K562 (cell line): ENCODE measurements at regions not wholly inside any gene's neighbourhood (a gene's known extent, or its start where the extent isn't known, plus 50 kb on each side); places are given as distances from the start of the nearest gene placed in this dataset.

ENCODE experiments used
- ATAC-seq: fragments of 200-7000 bp; cut with Tn5 transposase; 3 replicates; pipeline ENCODE4 v1.9.1; 2020; ENCODE audit warnings: moderate library complexity
- BruUV-seq: library from RNA; stranded (reverse); fragments of 400-500 nt; replicated peaks from 2 replicates; lab custom pipeline; 2021; lab: Mats Ljungman, UMichigan
- CTCF ChIA-PET: fragments of 300-600 bp; formaldehyde crosslinking; extraction: SDS; loops from one replicate; lab custom pipeline; 2021; ENCODE audit warnings: low intra/inter-chr PET ratio; lab: Yijun Ruan, JAX
- POLR2A ChIA-PET: fragments of 300-600, 350-650 bp; sonication (Branson Sonifier 250); formaldehyde crosslinking; extraction: SDS; loops from one replicate; lab custom pipeline; 2021; ENCODE audit warnings: antibody characterized with exemption, inconsistent platforms; lab: Yijun Ruan, JAX
- DNase-seq, 4 experiments: peaks; one replicate each; pipeline versions ENCODE4 v3.0.0 to v3.0.0-alpha.2; 2011 to 2018; ENCODE audit warnings: low spot score in 3 of 4, mixed read lengths in 3 of 4; ENCODE audit errors: extremely low read depth in 1 of 4
- FAIRE-seq: peaks from 2 replicates; lab custom pipeline; 2011; peaks lifted over from hg19 to GRCh38; lab: Jason Lieb, UNC
- H2AFZ ChIP-seq: 2 replicates; pipeline ENCODE4 v1.6.0; 2011; ENCODE audit warnings: low read depth, low read length, control low read depth, inconsistent platforms
- H3K27ac ChIP-seq: fragments of 200-600 bp; 3 replicates; pipeline ENCODE4 v1.8.0; 2011; ENCODE audit warnings: low read depth, mild to moderate bottlenecking, control low read depth, inconsistent platforms, low read length, moderate library complexity, mixed read lengths; ENCODE audit errors: extremely low read depth
- H3K27me3 ChIP-seq, 2 experiments: fragments of 300-600 bp in 1 of 2; 2 replicates in 1 of 2; 3 replicates in 1 of 2; pipeline versions ENCODE4 v1.6.0 to v1.8.0; 2011; ENCODE audit warnings: inconsistent platforms in 2 of 2, low read length in 2 of 2, mild to moderate bottlenecking in 1 of 2, mixed read lengths in 1 of 2, moderate library complexity in 1 of 2; ENCODE audit not compliant: control insufficient read depth in 2 of 2, insufficient read depth in 2 of 2
- H3K36me3 ChIP-seq: fragments of 300-600 bp; 3 replicates; pipeline ENCODE4 v1.8.0; 2011; ENCODE audit warnings: mild to moderate bottlenecking, low read length, inconsistent platforms; ENCODE audit not compliant: control insufficient read depth, insufficient read depth
- H3K4me1 ChIP-seq, 2 experiments: fragments of 200-600 bp in 1 of 2; replicated peaks in 1 of 2; 2 replicates in 1 of 2; 3 replicates in 1 of 2; pipeline versions ENCODE4 v1.5.1 to v1.8.0; 2011; ENCODE audit warnings: inconsistent platforms in 2 of 2, low read length in 2 of 2, mild to moderate bottlenecking in 1 of 2, mixed read lengths in 1 of 2, moderate library complexity in 1 of 2; ENCODE audit not compliant: control insufficient read depth in 2 of 2, insufficient read depth in 2 of 2
- H3K4me2 ChIP-seq: 2 replicates; pipeline ENCODE4 v1.6.1; 2011; ENCODE audit warnings: low read length, control low read depth, inconsistent platforms, mixed read lengths; ENCODE audit not compliant: insufficient read depth
- H3K4me3 ChIP-seq: fragments of 200-600 bp; sonication (generic), shearing (Covaris generic); 2 replicates; pipeline ENCODE4 v1.5.1; 2016; ENCODE audit warnings: control low read depth, inconsistent platforms
- H3K79me2 ChIP-seq: fragments of 200-600 bp; 3 replicates; pipeline ENCODE4 v1.8.0; 2011; ENCODE audit warnings: low read length, inconsistent platforms; ENCODE audit not compliant: control insufficient read depth, insufficient read depth
- H3K9ac ChIP-seq, 2 experiments: 2 replicates each; pipeline versions ENCODE4 v1.6.0 to v1.6.1; 2011; ENCODE audit warnings: low read depth in 2 of 2, low read length in 2 of 2, control low read depth in 1 of 2, inconsistent platforms in 1 of 2, mild to moderate bottlenecking in 1 of 2, mixed read lengths in 1 of 2; ENCODE audit not compliant: insufficient read depth in 1 of 2
- H3K9me1 ChIP-seq: one replicate; pipeline ENCODE4 v1.6.0; 2011; ENCODE audit warnings: inconsistent platforms, mild to moderate bottlenecking, low read length, moderate library complexity; ENCODE audit not compliant: control insufficient read depth, insufficient read depth
- H3K9me3 ChIP-seq: replicated peaks from 2 replicates; pipeline ENCODE4 v1.5.1; 2011; ENCODE audit warnings: low read depth, low read length, inconsistent platforms; ENCODE audit not compliant: control insufficient read depth, insufficient read depth
- H4K20me1 ChIP-seq: replicated peaks from 2 replicates; pipeline ENCODE4 v1.6.1; 2011; ENCODE audit warnings: low read length, inconsistent platforms, mixed read lengths; ENCODE audit not compliant: control insufficient read depth, insufficient read depth
- ESRRA ChIP-seq: fragments of 450-650 bp; IDR thresholded peaks from 2 replicates; pipeline ENCODE4 v1.6.1; 2014; ENCODE audit warnings: low read depth, mild to moderate bottlenecking, moderate library complexity, borderline replicate concordance
- KLF16 ChIP-seq: IDR thresholded peaks from 2 replicates; pipeline ENCODE4 v1.6.1; 2016; ENCODE audit warnings: antibody characterized with exemption
- NFYB ChIP-seq: IDR thresholded peaks from 2 replicates; pipeline ENCODE4 v1.6.1; 2011; ENCODE audit warnings: mild to moderate bottlenecking, moderate library complexity; ENCODE audit not compliant: insufficient read length; ENCODE audit errors: extremely low read depth
- PCBP2 ChIP-seq: fragments of 200-400 bp; formaldehyde crosslinking; IDR thresholded peaks from 2 replicates; pipeline ENCODE4 v1.6.1; 2018; ENCODE audit warnings: low read length, low read depth, mild to moderate bottlenecking, moderate library complexity; ENCODE audit not compliant: poor library complexity, severe bottlenecking
- PHF20 ChIP-seq: fragments of 450-650 bp; IDR thresholded peaks from 2 replicates; pipeline ENCODE4 v1.6.1; 2018; ENCODE audit not compliant: partially characterized antibody
- PTTG1 ChIP-seq: fragments of 450-650 bp; IDR thresholded peaks from 2 replicates; pipeline ENCODE4 v1.6.1; 2016; ENCODE audit warnings: low read depth, mild to moderate bottlenecking, missing genetic modification characterization, missing compliant biosample characterization
- SAP30 ChIP-seq: fragments of 200-600 bp; sonication (generic); IDR thresholded peaks from 2 replicates; pipeline ENCODE4 v1.6.1; 2012; ENCODE audit warnings: borderline replicate concordance, low read depth, mild to moderate bottlenecking, moderate library complexity, low read length, control low read depth, inconsistent platforms; ENCODE audit not compliant: insufficient read depth, poor library complexity, severe bottlenecking
- TRIM28 ChIP-seq: fragments of 450-650 bp; IDR thresholded peaks from 2 replicates; pipeline ENCODE4 v1.6.1; 2017
- ZNF184 ChIP-seq: sonication (generic); formaldehyde crosslinking; IDR thresholded peaks from 2 replicates; pipeline ENCODE4 v1.5.0; 2020; ENCODE audit warnings: missing genetic modification reagents
- ZNF253 ChIP-seq: fragments of 250-450 bp; sonication (Bioruptor Pico); conservative IDR thresholded peaks from 2 replicates; pipeline ENCODE4 v1.6.1; 2021; ENCODE audit warnings: mild to moderate bottlenecking
- WGBS: fragments of 100-300 bp; shearing (Covaris generic); methylation state at CpG from one replicate; pipeline ENCODE4 v1.1.6; 2016; ENCODE audit warnings: low coverage, mixed read lengths; ENCODE audit not compliant: insufficient coverage; ENCODE audit errors: missing lambda C conversion rate; 5-methylcytosine and 5-hydroxymethylcytosine counted together
- in situ Hi-C: fragments of 300-500 bp; cut with MboI; formaldehyde crosslinking; loops from 4 replicates; pipeline ENCODE4 v1.15.0; 2018; ENCODE audit warnings: inconsistent platforms, mixed read lengths
- intact Hi-C: fragments of 100-400 bp; cut with micrococcal nuclease; formaldehyde crosslinking; loops from 2 replicates; pipeline ENCODE4 v1.14.2; 2022
- TF ChIP-seq, protein P1 (sequence below): sonication (generic); formaldehyde crosslinking; IDR thresholded peaks from 2 replicates; pipeline ENCODE4 v1.8.1; 2023; ENCODE audit warnings: mild to moderate bottlenecking, missing genetic modification reagents
- TF ChIP-seq, protein P2 (sequence below): fragments of 250-450 bp; sonication (Bioruptor Pico); IDR thresholded peaks from 2 replicates; pipeline ENCODE4 v1.8.0; 2021; ENCODE audit warnings: moderate library complexity, mild to moderate bottlenecking, inconsistent platforms
- TF ChIP-seq, protein P3 (sequence below): fragments of 450-650 bp; conservative IDR thresholded peaks from 2 replicates; pipeline ENCODE4 v1.6.1; 2016; ENCODE audit warnings: missing genetic modification characterization, low read depth, mild to moderate bottlenecking, missing compliant biosample characterization, moderate library complexity

DNA sequence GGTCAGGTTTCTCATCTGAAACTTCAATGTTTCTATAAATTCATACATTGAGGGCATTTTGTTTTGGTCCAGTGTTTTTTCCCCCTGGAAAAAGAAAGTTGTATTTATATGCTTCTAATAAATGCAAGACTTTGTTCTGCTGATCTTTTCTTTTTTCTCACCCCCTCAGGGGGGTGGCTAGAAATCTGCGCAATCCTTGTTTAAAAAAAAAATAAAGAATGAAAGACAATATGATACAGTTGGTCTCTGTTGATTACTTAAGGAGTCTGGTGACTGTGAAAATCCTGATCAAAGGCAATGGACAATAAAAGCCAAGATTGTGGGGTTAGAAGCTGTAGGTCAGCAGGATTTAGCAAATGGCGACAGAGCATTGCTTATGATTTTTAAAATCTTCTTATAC lies 180.5 kb downstream of the KIT start:
- Histone ChIP-seq H3K79me2 (no peaks in the 10 kb centered on the region), H4K20me1 (no peaks in the 10 kb centered on the region), H3K4me3 (no peak overlapping the region), H3K9me3 (no peaks in the 10 kb centered on the region), H3K4me2 (no peak overlapping the region), H3K9me1 (no peaks in the 10 kb centered on the region), H2AFZ (no peak overlapping the region), H3K27ac (no peak overlapping the region), H3K4me1 (no peaks in the 10 kb centered on the region), H3K27me3 (no peaks in the 10 kb centered on the region), H3K36me3 (no peaks in the 10 kb centered on the region), H3K9ac (no peak overlapping the region)
- in situ Hi-C loops = no loop called here
- intact Hi-C loops = no loop called here
- WGBS = 6% methylated on average over 2 of the region's 2 CpGs
- ATAC-seq (no peak), FAIRE-seq (no peak), DNase-seq (no peak)
- BruUV-seq = no TSS peak
- POLR2A ChIA-PET = no interaction called here
- CTCF ChIA-PET = no interaction called here
- no peak for TF ChIP-seq PTTG1

GRCh38 chr4:54837576-54838140 lies 179.9 kb downstream of the KIT start:
- Histone ChIP-seq H3K27ac (no peak overlapping the region), H3K27me3 (no peaks in the 10 kb centered on the region), H3K4me3 (no peak overlapping the region), H3K4me1 (no peaks in the 10 kb centered on the region), H3K36me3 (no peaks in the 10 kb centered on the region), H2AFZ (no peak overlapping the region), H3K79me2 (no peaks in the 10 kb centered on the region), H3K9me1 (no peaks in the 10 kb centered on the region), H3K4me2 (no peak overlapping the region), H4K20me1 (no peaks in the 10 kb centered on the region)
- ChIA-PET CTCF (no interaction called here), POLR2A (no interaction called here)
- intact Hi-C loops (no loop called here), in situ Hi-C loops (no loop called here)
- no peak for FAIRE-seq
- BruUV-seq = no TSS peak
- no peak for ATAC-seq
- DNase-seq = no peak
- 5% methylated on average over 2 of the region's 2 CpGs for WGBS
- no peak for TF ChIP-seq ZNF253 (CRISPR knock-in tag)
- no peak for TF ChIP-seq KLF16
- TF ChIP-seq, protein P1, sequence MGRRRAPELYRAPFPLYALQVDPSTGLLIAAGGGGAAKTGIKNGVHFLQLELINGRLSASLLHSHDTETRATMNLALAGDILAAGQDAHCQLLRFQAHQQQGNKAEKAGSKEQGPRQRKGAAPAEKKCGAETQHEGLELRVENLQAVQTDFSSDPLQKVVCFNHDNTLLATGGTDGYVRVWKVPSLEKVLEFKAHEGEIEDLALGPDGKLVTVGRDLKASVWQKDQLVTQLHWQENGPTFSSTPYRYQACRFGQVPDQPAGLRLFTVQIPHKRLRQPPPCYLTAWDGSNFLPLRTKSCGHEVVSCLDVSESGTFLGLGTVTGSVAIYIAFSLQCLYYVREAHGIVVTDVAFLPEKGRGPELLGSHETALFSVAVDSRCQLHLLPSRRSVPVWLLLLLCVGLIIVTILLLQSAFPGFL (CRISPR knock-in tag) = no peak
- no peak for TF ChIP-seq ZNF184 (CRISPR knock-in tag)
- no peak for TF ChIP-seq SAP30
- TF ChIP-seq, protein P2, sequence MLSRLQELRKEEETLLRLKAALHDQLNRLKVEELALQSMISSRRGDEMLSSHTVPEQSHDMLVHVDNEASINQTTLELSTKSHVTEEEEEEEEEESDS (CRISPR knock-in tag) = no peak
- TF ChIP-seq ESRRA = no peak
- TF ChIP-seq, protein P3, sequence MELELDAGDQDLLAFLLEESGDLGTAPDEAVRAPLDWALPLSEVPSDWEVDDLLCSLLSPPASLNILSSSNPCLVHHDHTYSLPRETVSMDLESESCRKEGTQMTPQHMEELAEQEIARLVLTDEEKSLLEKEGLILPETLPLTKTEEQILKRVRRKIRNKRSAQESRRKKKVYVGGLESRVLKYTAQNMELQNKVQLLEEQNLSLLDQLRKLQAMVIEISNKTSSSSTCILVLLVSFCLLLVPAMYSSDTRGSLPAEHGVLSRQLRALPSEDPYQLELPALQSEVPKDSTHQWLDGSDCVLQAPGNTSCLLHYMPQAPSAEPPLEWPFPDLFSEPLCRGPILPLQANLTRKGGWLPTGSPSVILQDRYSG = no peak
- no peak for TF ChIP-seq NFYB
- TF ChIP-seq PCBP2 = no peak
- TF ChIP-seq TRIM28 = no peak
- no peak for TF ChIP-seq PHF20
- TF ChIP-seq, all 486 proteins: peak for 0
- Histone ChIP-seq H3K9ac (no peak overlapping the region), H3K9me3 (no peaks in the 10 kb centered on the region)
